ENCODE measurements at regions not wholly inside any gene's neighbourhood (a gene's known extent, or its start where the extent isn't known, plus 50 kb on each side); places are given as distances from the start of the nearest gene placed in this dataset.

- TF ChIP-seq CTCF (IDR thresholded peaks at IDR 0.05; ENCODE audit: insufficient read depth, low read depth, low read length) (peak; percentile 30), EZH2 (IDR thresholded peaks at IDR 0.05; ENCODE audit: insufficient read depth, low read length) (no peak)
These were observed 483.8 kb downstream of the TUSC7 start for GRCh38 chr3:117193390-117193789.

Measured in astrocyte (in vitro differentiated cells and primary cell).